HepG2 (cell line): ENCODE measurements at regions not wholly inside any gene's neighbourhood (a gene's known extent, or its start where the extent isn't known, plus 50 kb on each side); places are given as distances from the start of the nearest gene placed in this dataset.
A peak's percentile ranks its signal among the peaks of the same experiment; 100 is the strongest.

Experiments used
- ARHGAP35 ChIP-seq: sonication (generic); formaldehyde crosslinking; IDR thresholded peaks from 2 replicates; pipeline ENCODE4 v1.9.0; 2022; ENCODE audit warnings: mild to moderate bottlenecking, inconsistent platforms, moderate library complexity, missing genetic modification reagents, borderline replicate concordance
- BRD4 ChIP-seq: sonication (generic); formaldehyde crosslinking; IDR thresholded peaks from 2 replicates; pipeline ENCODE4 v1.4.0; 2020; ENCODE audit warnings: missing genetic modification reagents
- CCDC6 ChIP-seq: sonication (generic); formaldehyde crosslinking; IDR thresholded peaks from 2 replicates; pipeline ENCODE4 v1.8.1; 2022; ENCODE audit warnings: mild to moderate bottlenecking, missing genetic modification reagents, moderate library complexity
- CENPX ChIP-seq: sonication (generic); formaldehyde crosslinking; IDR thresholded peaks from 2 replicates; pipeline ENCODE4 v1.9.0; 2021; ENCODE audit warnings: mild to moderate bottlenecking, missing genetic modification reagents, moderate library complexity
- CHD2 ChIP-seq: IDR thresholded peaks from 2 replicates; pipeline ENCODE4 v1.6.1; 2011; ENCODE audit warnings: low read depth, low read length, improper control_type of control experiment
- ELF1 ChIP-seq: sonication (generic); formaldehyde crosslinking; IDR thresholded peaks from 2 replicates; pipeline ENCODE4 v1.4.0; 2020; ENCODE audit warnings: missing genetic modification reagents
- ERF ChIP-seq: IDR thresholded peaks from 2 replicates; pipeline ENCODE4 v1.6.1; 2018; ENCODE audit warnings: missing biosample characterization, missing genetic modification reagents
- HNF4G ChIP-seq, 2 experiments: sonication (generic) in 1 of 2; formaldehyde crosslinking in 1 of 2; IDR thresholded peaks; 2 replicates each; pipeline versions ENCODE4 v1.4.0 to v1.6.1; 2011 to 2020; ENCODE audit warnings: borderline replicate concordance in 2 of 2, low read depth in 2 of 2, mild to moderate bottlenecking in 2 of 2, low read length in 1 of 2, missing genetic modification reagents in 1 of 2, moderate library complexity in 1 of 2
- NR2C2 ChIP-seq: sonication (generic); formaldehyde crosslinking; IDR thresholded peaks from 2 replicates; pipeline ENCODE4 v1.4.0; 2020; ENCODE audit warnings: missing genetic modification reagents, mild to moderate bottlenecking, moderate library complexity, borderline replicate concordance
- PTBP1 ChIP-seq: fragments of 200-400 bp; formaldehyde crosslinking; IDR thresholded peaks from 2 replicates; pipeline ENCODE4 v1.6.1; 2018; ENCODE audit warnings: low read length, low read depth; ENCODE audit not compliant: poor library complexity, severe bottlenecking
- RBM22 ChIP-seq: fragments of 200-400 bp; formaldehyde crosslinking; optimal IDR thresholded peaks from 2 replicates; pipeline ENCODE3; 2017; ENCODE audit warnings: mild to moderate bottlenecking, low read length, moderate library complexity
- RCOR2 ChIP-seq: IDR thresholded peaks from 2 replicates; pipeline ENCODE4 v1.6.1; 2016; ENCODE audit warnings: missing biosample characterization, missing genetic modification reagents
- RFX3 ChIP-seq: IDR thresholded peaks from 2 replicates; pipeline ENCODE4 v1.6.1; 2016; ENCODE audit warnings: missing biosample characterization, missing genetic modification reagents
- RXRA ChIP-seq: sonication (generic); formaldehyde crosslinking; IDR thresholded peaks from 2 replicates; pipeline ENCODE4 v1.5.1; 2020; ENCODE audit warnings: missing genetic modification reagents
- SAFB2 ChIP-seq: sonication (generic); formaldehyde crosslinking; IDR thresholded peaks from 2 replicates; pipeline ENCODE4 v1.5.1; 2020; ENCODE audit warnings: missing genetic modification reagents, low read depth, mild to moderate bottlenecking, borderline replicate concordance
- SRSF9 ChIP-seq: fragments of 200-400 bp; formaldehyde crosslinking; IDR thresholded peaks from 2 replicates; pipeline ENCODE4 v1.6.1; 2018; ENCODE audit warnings: borderline replicate concordance, mild to moderate bottlenecking, low read depth, low read length; ENCODE audit not compliant: insufficient read depth, poor library complexity, severe bottlenecking
- ZFP36 ChIP-seq: fragments of 150-350 bp; IDR thresholded peaks from 2 replicates; pipeline ENCODE4 v1.6.1; 2018; ENCODE audit warnings: borderline replicate concordance, low read length, low read depth; ENCODE audit not compliant: partially characterized antibody
- ZFY ChIP-seq: sonication (generic); formaldehyde crosslinking; IDR thresholded peaks from 2 replicates; pipeline ENCODE4 v1.4.0; 2020; ENCODE audit warnings: missing genetic modification reagents
- ZNF326 ChIP-seq: sonication (generic); formaldehyde crosslinking; IDR thresholded peaks from 2 replicates; pipeline ENCODE4 v1.4.0; 2020; ENCODE audit warnings: missing genetic modification reagents, borderline replicate concordance
- ZNF564 ChIP-seq: sonication (generic); formaldehyde crosslinking; IDR thresholded peaks from 2 replicates; pipeline ENCODE4 v1.8.1; 2023; ENCODE audit warnings: mild to moderate bottlenecking, missing genetic modification reagents
- ZNF672 ChIP-seq: sonication (generic); formaldehyde crosslinking; IDR thresholded peaks from 2 replicates; pipeline ENCODE4 v1.8.1; 2022; ENCODE audit warnings: missing genetic modification reagents
- ZNF687 ChIP-seq: sonication (generic); formaldehyde crosslinking; IDR thresholded peaks from 2 replicates; pipeline ENCODE4 v1.5.1; 2020; ENCODE audit warnings: mild to moderate bottlenecking, missing genetic modification reagents, moderate library complexity
- ZNF770 ChIP-seq: sonication (generic); formaldehyde crosslinking; IDR thresholded peaks from 2 replicates; pipeline ENCODE4 v1.5.0; 2020; ENCODE audit warnings: mild to moderate bottlenecking, missing genetic modification reagents
- ZNF772 ChIP-seq: sonication (generic); formaldehyde crosslinking; IDR thresholded peaks from 2 replicates; pipeline ENCODE4 v1.5.0; 2020; ENCODE audit warnings: mild to moderate bottlenecking, missing genetic modification reagents

- TF ChIP-seq ZNF564 = no peak
- TF ChIP-seq ZFY = no peak; the same call in 1 of the 2 replicates
- no peak; the same call in 1 of the 2 replicates for TF ChIP-seq RCOR2 (CRISPR knock-in tag)
- peak; percentile 55 for TF ChIP-seq ZFP36
- no peak for TF ChIP-seq CENPX (CRISPR knock-in tag)
- no peak for TF ChIP-seq ZNF326
- TF ChIP-seq NR2C2 (CRISPR knock-in tag) = peak; percentile 11; the same call in 1 of the 2 replicates
- TF ChIP-seq ELF1 (CRISPR knock-in tag) = no peak
- 0 out of 2 replicates have a peak, but pooled peaks have one; percentile 79 for TF ChIP-seq SAFB2 (CRISPR knock-in tag)
- no peak for TF ChIP-seq RBM22
- TF ChIP-seq ERF (CRISPR knock-in tag) = peak; percentile 16; the same call in 1 of the 2 replicates
- TF ChIP-seq ARHGAP35 (CRISPR knock-in tag) = no peak
- TF ChIP-seq HNF4G (IDR thresholded peaks at IDR 0.05; ENCODE audit: borderline replicate concordance, low read depth, low read length) = no peak
- no peak for TF ChIP-seq HNF4G (CRISPR knock-in tag; IDR thresholded peaks at IDR 0.05; ENCODE audit: borderline replicate concordance, low read depth)
- no peak for TF ChIP-seq CHD2
- no peak for TF ChIP-seq CCDC6 (CRISPR knock-in tag)
- TF ChIP-seq ZNF772 (CRISPR knock-in tag) = no peak
- TF ChIP-seq ZNF770 (CRISPR knock-in tag) = no peak
- TF ChIP-seq ZNF687 = peak; percentile 29; the same call in 1 of the 2 replicates
- TF ChIP-seq ZNF672 (CRISPR knock-in tag) = no peak
- TF ChIP-seq PTBP1 = peak; percentile 57
- 0 out of 2 replicates have a peak, but pooled peaks have one; percentile 25 for TF ChIP-seq RXRA
- no peak; the same call in 1 of the 2 replicates for TF ChIP-seq BRD4 (CRISPR knock-in tag)
- no peak for TF ChIP-seq RFX3 (CRISPR knock-in tag)
- no peak for TF ChIP-seq SRSF9
Measured at GRCh38 chr20:50283922-50284810, 93.5 kb downstream of the CEBPB start (continued).
